CD4-positive, alpha-beta T cell (primary cell): ENCODE measurements at regions not wholly inside any gene's neighbourhood (a gene's known extent, or its start where the extent isn't known, plus 50 kb on each side); places are given as distances from the start of the nearest gene placed in this dataset.

Experiments used
- ATAC-seq: fragments of 200-7000 bp; cut with Tn5 transposase; one replicate; pipeline ENCODE4 v1.10.0; 2022; ENCODE audit warnings: mild to moderate bottlenecking; ENCODE audit not compliant: poor library complexity
- CTCF ChIA-PET: fragments of 350-600 bp; sonication (Branson Sonifier 250); formaldehyde crosslinking; loops from one replicate; lab custom pipeline; 2021; ENCODE audit warnings: antibody characterized with exemption, inconsistent platforms; lab: Charles Lee
- POLR2A ChIA-PET: fragments of 350-600 bp; sonication (Branson Sonifier 250); formaldehyde crosslinking; loops from one replicate; lab custom pipeline; 2021; ENCODE audit warnings: antibody characterized with exemption, inconsistent platforms; lab: Charles Lee
- DNase-seq, 14 experiments: peaks; one replicate each; pipeline ENCODE4 v3.0.0-alpha.2; 2013 to 2020; ENCODE audit warnings: mixed read lengths in 2 of 14
- H3K27ac ChIP-seq, 2 donors: one replicate each; pipeline versions ENCODE4 v1.5.1 to v1.7.0; 2013; ENCODE audit warnings: low read length in 2 of 2, low read depth in 1 of 2, mild to moderate bottlenecking in 1 of 2
- H3K27me3 ChIP-seq, 2 experiments: 1 replicate in 1 of 2; 2 replicates in 1 of 2; pipeline versions ENCODE4 v1.6.1 to v1.7.0; 2013; ENCODE audit warnings: low read length in 2 of 2, control low read depth in 1 of 2, mild to moderate bottlenecking in 1 of 2, moderate library complexity in 1 of 2; ENCODE audit not compliant: insufficient read depth in 2 of 2, control insufficient read depth in 1 of 2
- H3K36me3 ChIP-seq: one replicate; pipeline ENCODE4 v1.6.1; 2013; ENCODE audit warnings: low read length, control low read depth; ENCODE audit not compliant: insufficient read depth
- H3K4me1 ChIP-seq: one replicate; pipeline ENCODE4 v1.6.1; 2013; ENCODE audit warnings: low read length, control low read depth; ENCODE audit not compliant: insufficient read depth
- H3K4me3 ChIP-seq: one replicate; pipeline ENCODE4 v1.5.1; 2013; ENCODE audit warnings: mild to moderate bottlenecking, low read length, moderate library complexity
- H3K9me3 ChIP-seq, 2 experiments: 1 replicate in 1 of 2; 2 replicates in 1 of 2; pipeline versions ENCODE4 v1.6.1 to v1.7.0; 2013; ENCODE audit warnings: low read length in 2 of 2, mild to moderate bottlenecking in 2 of 2, control low read depth in 1 of 2, moderate library complexity in 1 of 2; ENCODE audit not compliant: control insufficient read depth in 1 of 2, insufficient read depth in 1 of 2
- H3K27ac Mint-ChIP-seq: one replicate; pipeline ENCODE4 v1.8.0; 2020; ENCODE audit warnings: mixed read lengths
- H3K27me3 Mint-ChIP-seq: one replicate; pipeline ENCODE4 v1.8.0; 2021; ENCODE audit warnings: mixed read lengths
- H3K36me3 Mint-ChIP-seq: one replicate; pipeline ENCODE4 v1.8.0; 2021; ENCODE audit warnings: low read depth, mixed read lengths
- H3K4me1 Mint-ChIP-seq: one replicate; pipeline ENCODE4 v1.8.0; 2021; ENCODE audit warnings: low read depth, mixed read lengths
- H3K4me3 Mint-ChIP-seq: one replicate; pipeline ENCODE4 v1.8.0; 2020; ENCODE audit warnings: mild to moderate bottlenecking, mixed read lengths
- H3K9me3 Mint-ChIP-seq: one replicate; pipeline ENCODE4 v1.8.0; 2020; ENCODE audit warnings: mixed read lengths
- intact Hi-C, 2 experiments: fragments of 100-400 bp; cut with DNase I in 1 of 2; cut with micrococcal nuclease in 1 of 2; formaldehyde crosslinking; loops; one replicate each; pipeline versions ENCODE4 v1.15.1 to v1.9.0; 2023 to 2025; cut with DNase I, micrococcal nuclease
- TF ChIP-seq, protein P1 (sequence below): fragments of 200-600 bp; IDR thresholded peaks from one replicate; pipeline ENCODE4 v1.8.0; 2022; ENCODE audit warnings: antibody characterized with exemption, mild to moderate bottlenecking

DNA sequence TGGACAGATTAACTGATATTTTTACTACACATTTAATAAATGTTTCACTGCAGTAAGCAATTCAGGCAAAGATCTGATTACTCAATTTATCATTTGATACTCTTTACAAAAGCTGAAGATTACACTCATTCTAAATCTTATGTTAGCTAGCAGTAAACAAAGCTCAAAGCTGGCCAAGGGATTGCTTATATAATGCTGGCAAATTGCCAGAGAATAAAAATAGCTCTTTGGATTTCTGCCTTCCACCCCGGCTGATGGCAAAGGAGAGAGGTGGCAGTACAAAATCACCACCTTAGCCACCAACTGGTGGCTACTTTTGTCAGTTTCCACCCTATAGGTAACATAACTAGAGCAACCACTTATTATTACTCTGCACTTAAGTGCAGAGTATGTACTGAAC, 320.5 kb downstream of the FSIP2 start:
- no peak overlapping the region for H3K27ac ChIP-seq
- H3K27ac Mint-ChIP-seq = no peak overlapping the region
- H3K9me3 Mint-ChIP-seq = no peaks in the 10 kb centered on the region
- no peaks in the 10 kb centered on the region for H3K9me3 ChIP-seq
- CTCF ChIA-PET = no interaction called here
- H3K4me1 Mint-ChIP-seq = no peaks in the 10 kb centered on the region
- H3K4me3 ChIP-seq = no peak overlapping the region
- TF ChIP-seq, protein P1, sequence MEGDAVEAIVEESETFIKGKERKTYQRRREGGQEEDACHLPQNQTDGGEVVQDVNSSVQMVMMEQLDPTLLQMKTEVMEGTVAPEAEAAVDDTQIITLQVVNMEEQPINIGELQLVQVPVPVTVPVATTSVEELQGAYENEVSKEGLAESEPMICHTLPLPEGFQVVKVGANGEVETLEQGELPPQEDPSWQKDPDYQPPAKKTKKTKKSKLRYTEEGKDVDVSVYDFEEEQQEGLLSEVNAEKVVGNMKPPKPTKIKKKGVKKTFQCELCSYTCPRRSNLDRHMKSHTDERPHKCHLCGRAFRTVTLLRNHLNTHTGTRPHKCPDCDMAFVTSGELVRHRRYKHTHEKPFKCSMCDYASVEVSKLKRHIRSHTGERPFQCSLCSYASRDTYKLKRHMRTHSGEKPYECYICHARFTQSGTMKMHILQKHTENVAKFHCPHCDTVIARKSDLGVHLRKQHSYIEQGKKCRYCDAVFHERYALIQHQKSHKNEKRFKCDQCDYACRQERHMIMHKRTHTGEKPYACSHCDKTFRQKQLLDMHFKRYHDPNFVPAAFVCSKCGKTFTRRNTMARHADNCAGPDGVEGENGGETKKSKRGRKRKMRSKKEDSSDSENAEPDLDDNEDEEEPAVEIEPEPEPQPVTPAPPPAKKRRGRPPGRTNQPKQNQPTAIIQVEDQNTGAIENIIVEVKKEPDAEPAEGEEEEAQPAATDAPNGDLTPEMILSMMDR = no peak
- POLR2A ChIA-PET = no interaction called here
- intact Hi-C loops = no loop called here
- no peak overlapping the region for H3K4me3 Mint-ChIP-seq
- no peaks in the 10 kb centered on the region for H3K36me3 Mint-ChIP-seq
- H3K27me3 Mint-ChIP-seq = no peaks in the 10 kb centered on the region
- no peaks in the 10 kb centered on the region for H3K4me1 ChIP-seq
- no peak for ATAC-seq
- no peaks in the 10 kb centered on the region for H3K36me3 ChIP-seq
- DNase-seq = no peak
- H3K27me3 ChIP-seq = no peaks in the 10 kb centered on the region

DNA sequence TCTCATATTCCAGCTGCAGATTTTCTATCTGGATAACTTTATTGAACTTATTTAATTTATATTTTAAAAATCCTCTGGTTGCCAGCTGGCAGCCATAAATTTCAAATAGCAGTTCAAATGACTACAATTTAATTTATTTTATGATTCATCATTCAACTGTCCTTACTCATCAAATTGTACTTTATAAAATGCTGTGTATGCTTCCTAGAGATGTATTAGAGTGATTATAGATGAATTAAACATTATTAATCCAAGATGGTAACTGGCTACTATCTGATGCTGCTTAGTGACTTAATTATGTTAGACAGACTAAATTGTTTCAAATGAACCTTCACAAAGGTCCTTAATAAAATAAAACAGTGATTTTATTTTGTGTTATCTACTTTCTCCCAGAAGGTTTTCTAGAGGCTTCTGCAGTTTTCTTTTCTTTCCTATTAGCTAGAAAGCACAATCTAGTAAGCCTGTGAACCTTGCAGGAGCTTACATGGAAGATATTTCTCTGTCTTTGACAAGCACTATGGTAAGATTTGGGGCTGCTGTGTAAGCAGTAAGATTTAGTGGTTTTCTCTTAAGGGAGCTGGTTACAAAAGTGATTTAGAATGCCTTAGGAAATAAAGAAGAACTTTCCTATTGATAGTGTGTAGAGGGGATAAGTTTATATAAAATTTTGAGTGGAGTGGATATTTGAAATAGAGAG, 322.3 kb downstream of the FSIP2 start:
- intact Hi-C loops = no loop called here
- H3K9me3 Mint-ChIP-seq = no peaks in the 10 kb centered on the region
- no peak overlapping the region for H3K4me3 ChIP-seq
- H3K27me3 ChIP-seq = no peaks in the 10 kb centered on the region
- H3K4me1 ChIP-seq = no peaks in the 10 kb centered on the region
- H3K4me1 Mint-ChIP-seq = no peaks in the 10 kb centered on the region
- no peaks in the 10 kb centered on the region for H3K36me3 ChIP-seq
- no peaks in the 10 kb centered on the region for H3K9me3 ChIP-seq
- ChIA-PET POLR2A (no interaction called here), CTCF (no interaction called here)
- H3K27ac ChIP-seq = no peak overlapping the region
- H3K27me3 Mint-ChIP-seq = no peaks in the 10 kb centered on the region
- H3K36me3 Mint-ChIP-seq = no peaks in the 10 kb centered on the region
- TF ChIP-seq, protein P1 = no peak
- H3K4me3 Mint-ChIP-seq = no peak overlapping the region
- ATAC-seq = no peak
- no peak for DNase-seq
- no peak overlapping the region for H3K27ac Mint-ChIP-seq

DNA sequence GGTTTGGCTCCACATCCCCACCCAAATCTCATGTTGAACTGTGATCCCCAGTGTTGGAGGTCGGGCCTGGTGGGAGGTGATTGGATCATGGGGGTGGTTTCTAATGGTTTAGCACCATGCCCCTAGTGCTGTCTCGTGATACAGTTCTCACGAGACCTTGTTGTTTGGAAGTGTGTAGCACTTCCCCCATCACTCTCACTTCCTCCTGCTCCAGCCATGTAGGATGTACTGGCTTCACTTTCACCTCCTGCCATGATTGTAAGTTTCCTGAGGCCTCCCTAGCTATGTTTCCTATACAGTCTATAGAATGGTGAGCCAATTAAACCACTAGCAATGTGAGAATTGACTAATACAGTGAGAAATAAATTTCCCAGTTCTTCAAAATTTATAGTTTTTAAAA, 325.9 kb downstream of the FSIP2 start:
- Mint-ChIP-seq H3K4me1 (no peaks in the 10 kb centered on the region), H3K27ac (no peak overlapping the region), H3K9me3 (no peaks in the 10 kb centered on the region), H3K36me3 (no peaks in the 10 kb centered on the region), H3K4me3 (no peak overlapping the region), H3K27me3 (no peaks in the 10 kb centered on the region)
- Histone ChIP-seq H3K36me3 (no peaks in the 10 kb centered on the region), H3K4me1 (no peaks in the 10 kb centered on the region), H3K9me3 (no peaks in the 10 kb centered on the region), H3K27ac (no peak overlapping the region), H3K4me3 (no peak overlapping the region), H3K27me3 (no peaks in the 10 kb centered on the region)
- TF ChIP-seq, protein P1 = no peak
- CTCF ChIA-PET = no interaction called here
- POLR2A ChIA-PET = no interaction called here
- DNase-seq = no peak
- ATAC-seq = no peak
- intact Hi-C loops = no loop called here
